MM.1S (cell line): ENCODE measurements at regions not wholly inside any gene's neighbourhood (a gene's known extent, or its start where the extent isn't known, plus 50 kb on each side); places are given as distances from the start of the nearest gene placed in this dataset.

Experiments
- CTCF ChIP-seq: fragments of 300-600 bp; sonication (generic); IDR thresholded peaks from 2 replicates; pipeline ENCODE4 v1.5.1; 2016; ENCODE audit warnings: antibody characterized with exemption, low read length, mixed read lengths
- EZH2 ChIP-seq: fragments of 300-600 bp; sonication (generic); optimal IDR thresholded peaks from 2 replicates; pipeline ENCODE3; 2017; ENCODE audit warnings: low read depth, mild to moderate bottlenecking, antibody characterized with exemption, low read length, mixed read lengths
- EZH2phosphoT487 ChIP-seq: fragments of 300-600 bp; sonication (generic); IDR thresholded peaks from 2 replicates; pipeline ENCODE4 v1.6.1; 2018; ENCODE audit warnings: antibody characterized with exemption, low read length

GRCh38 chr1:242703467-242703866 lies 179.0 kb upstream of the PLD5 start:
- no peak for TF ChIP-seq EZH2
- TF ChIP-seq CTCF = no peak
- TF ChIP-seq EZH2phosphoT487 = no peak
